ENCODE measurements at regions not wholly inside any gene's neighbourhood (a gene's known extent, or its start where the extent isn't known, plus 50 kb on each side); places are given as distances from the start of the nearest gene placed in this dataset.
A peak's percentile ranks its signal among the peaks of the same experiment; 100 is the strongest.
"Not testable (repeated sequence)": the region's sequence is repeated elsewhere in the genome, so short reads cannot be mapped to it uniquely, and the experiment has no call there.

DNA sequence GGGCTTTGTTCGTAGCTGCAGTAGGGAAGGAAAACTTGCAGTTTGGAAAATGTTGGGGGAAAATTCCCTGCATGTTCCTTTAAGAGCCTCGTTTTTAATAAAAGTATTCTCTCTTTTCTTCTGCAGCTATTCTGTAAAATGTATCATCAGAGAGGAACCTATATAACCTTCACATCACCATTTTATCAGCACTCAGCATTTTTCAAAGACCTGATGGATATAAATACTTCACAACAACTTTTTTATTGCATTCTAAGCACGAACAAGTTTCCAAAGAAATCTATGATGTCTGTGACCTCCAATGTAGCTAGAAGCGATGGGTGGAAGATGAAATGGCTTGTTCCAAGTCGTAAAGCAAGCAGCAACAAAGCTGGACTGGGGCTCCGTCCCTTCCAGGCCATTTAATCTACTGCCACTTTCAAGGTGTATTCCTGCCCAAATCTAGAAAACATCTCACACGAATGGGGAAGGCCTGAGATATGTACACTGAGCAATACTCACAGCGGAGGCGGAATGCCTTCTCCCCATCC, 84.0 kb downstream of the NSUN2 start:
- H3K36me3 Mint-ChIP-seq = no peaks in the 10 kb centered on the region
- peaks cover 0 to 4% (median 3%) of the 10 kb centered on the region in 3 donors for H3K9me3 Mint-ChIP-seq
- no peak overlapping the region for H3K4me3 Mint-ChIP-seq
- H3K27ac Mint-ChIP-seq = no peak overlapping the region
- H3K4me1 Mint-ChIP-seq = peaks cover 0 to 3% (median 0%) of the 10 kb centered on the region in 3 donors
- peaks cover 13% of the 10 kb centered on the region for H3K27me3 Mint-ChIP-seq

DNA sequence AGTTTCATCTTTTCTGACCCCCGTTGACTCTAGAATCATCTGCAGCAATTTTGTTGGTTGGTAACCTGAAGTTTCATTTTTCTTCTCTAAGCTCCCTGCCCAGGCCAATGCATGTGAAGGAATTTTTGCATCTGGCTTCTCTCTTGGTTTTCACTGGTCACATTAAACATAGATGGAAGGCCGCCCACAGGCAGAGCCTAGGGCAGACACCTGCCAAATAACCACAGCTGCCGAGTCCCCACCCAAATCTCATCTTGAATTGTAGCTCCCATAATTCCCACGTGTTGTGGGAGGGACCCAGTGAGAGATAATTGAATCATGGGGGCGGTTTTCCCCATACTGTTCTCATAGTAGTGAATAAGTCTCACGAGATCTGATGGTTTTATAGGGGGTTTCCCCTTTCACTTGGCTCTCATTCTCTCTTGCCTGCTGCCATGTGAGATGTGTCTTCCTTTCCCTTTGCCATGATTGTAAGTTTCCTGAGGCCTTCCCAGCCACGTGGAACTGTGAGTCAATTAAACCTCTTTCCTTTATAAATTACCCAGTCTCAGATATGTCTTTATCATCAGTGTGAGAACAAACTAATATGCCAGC, 84.8 kb downstream of the NSUN2 start:
- peak overlapping the region in 1 of 3 donors; percentile 59 for H3K27ac Mint-ChIP-seq
- H3K36me3 Mint-ChIP-seq, H3K4me1 Mint-ChIP-seq, H3K9me3 Mint-ChIP-seq, H3K4me3 Mint-ChIP-seq: not testable (repeated sequence)
- H3K27me3 Mint-ChIP-seq = peaks cover 12% of the 10 kb centered on the region

DNA sequence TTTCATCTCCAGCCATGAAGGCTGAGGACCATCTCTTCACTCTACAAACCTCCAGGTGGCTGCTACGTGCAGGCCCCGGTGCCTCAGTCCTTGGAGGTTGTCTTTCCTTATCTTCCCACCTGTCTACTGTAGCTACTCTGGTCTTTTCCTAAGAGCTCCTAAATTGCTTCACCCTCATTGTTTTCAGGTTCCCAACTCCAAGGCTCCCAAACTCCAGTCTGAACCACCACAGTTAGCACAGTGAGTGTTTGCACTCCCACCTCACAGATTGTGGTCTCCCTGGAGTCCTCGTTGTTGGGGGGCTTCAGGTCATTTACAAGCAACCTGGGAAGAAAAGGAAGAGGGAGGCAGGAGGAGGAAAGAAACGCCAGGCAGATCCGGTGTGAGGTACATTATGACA, 85.3 kb downstream of the NSUN2 start:
- peaks cover 0 to 3% (median 0%) of the 10 kb centered on the region in 3 donors for H3K4me1 Mint-ChIP-seq
- H3K4me3 Mint-ChIP-seq = no peak overlapping the region
- peaks cover 0 to 4% (median 3%) of the 10 kb centered on the region in 3 donors for H3K9me3 Mint-ChIP-seq
- H3K27me3 Mint-ChIP-seq = peaks cover 7% of the 10 kb centered on the region
- no peaks in the 10 kb centered on the region for H3K36me3 Mint-ChIP-seq
- H3K27ac Mint-ChIP-seq = no peak overlapping the region

DNA sequence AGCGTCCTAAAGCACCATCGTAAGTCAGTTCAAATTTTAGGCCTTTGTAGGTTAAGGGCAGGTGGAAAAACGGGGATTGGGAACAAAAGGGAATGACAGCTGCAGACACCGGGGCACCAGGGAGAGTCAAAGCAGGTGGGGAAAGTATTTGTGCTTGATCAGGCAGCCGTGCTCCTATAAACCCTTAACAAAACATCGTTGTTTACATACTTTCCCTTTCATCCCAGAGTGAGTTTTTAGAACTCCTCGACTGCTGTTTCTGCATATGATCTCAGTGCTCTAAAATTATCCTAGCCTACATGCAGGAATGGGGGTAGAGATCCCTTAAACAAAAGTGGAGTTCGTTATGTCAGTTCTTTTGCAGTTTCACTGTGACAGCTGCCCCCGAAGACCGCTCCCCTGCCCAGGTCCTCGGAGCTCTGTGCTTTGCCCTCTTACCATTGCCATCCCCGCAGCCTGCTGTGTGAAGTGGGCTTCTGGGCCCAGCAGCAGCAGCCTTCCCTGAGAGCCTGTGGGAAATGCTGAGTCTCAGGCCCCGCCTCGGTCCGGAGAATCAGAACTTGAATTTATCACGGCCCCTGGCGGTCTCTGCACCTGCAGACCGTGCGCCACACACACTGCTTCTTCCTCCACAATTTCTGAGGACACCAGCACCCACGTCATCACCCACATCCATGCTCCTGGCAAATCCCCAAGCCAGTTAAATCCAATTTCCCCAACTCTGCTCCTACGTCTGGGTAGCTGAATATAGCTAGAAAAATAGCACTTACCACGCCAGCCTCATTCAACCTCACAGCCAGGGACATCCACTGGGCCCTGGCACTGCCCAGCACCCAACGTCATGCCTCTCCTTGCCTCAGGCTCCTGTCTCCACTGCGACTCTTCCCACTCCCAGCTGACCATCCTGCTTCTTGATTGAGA, 86.8 kb downstream of the NSUN2 start:
- Mint-ChIP-seq H3K4me3 (no peak overlapping the region), H3K9me3 (peaks cover 0 to 4% (median 3%) of the 10 kb centered on the region in 3 donors), H3K27me3 (peaks cover 2% of the 10 kb centered on the region), H3K27ac (no peak overlapping the region), H3K36me3 (no peaks in the 10 kb centered on the region), H3K4me1 (peaks cover 0 to 3% (median 0%) of the 10 kb centered on the region in 3 donors)

DNA sequence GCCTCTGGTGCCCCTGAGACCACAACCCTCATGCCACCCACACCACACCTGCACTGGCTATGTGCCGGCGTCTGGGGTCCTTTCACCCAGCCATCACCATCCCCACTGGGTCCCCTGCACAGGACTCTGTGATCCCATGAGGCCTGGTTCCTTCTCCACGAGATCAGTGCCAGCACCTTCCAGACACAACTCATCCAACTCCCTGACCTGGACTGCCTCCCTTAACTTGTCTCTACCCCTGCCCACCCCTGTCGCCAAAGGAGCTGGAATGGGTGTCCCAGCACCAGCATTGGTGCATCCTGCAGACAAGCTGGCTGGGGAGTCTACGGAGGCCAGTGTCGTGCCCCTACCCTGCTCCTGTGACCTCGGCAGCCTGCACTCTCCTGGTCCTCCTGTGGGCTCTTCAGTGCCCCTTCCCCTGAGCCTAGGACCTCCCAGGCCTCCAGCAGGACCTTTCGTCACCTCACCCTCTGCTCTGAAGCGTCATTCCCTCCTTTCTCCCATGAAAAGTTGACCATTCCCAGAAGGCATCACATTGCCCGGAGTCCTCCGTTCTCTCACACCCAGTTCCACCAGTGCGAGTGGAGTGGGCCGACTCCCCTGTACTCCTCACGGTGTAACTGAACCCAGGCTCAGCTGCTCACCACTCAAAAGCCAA, 87.7 kb downstream of the NSUN2 start:
- Mint-ChIP-seq H3K9me3 (peaks cover 0 to 4% (median 3%) of the 10 kb centered on the region in 3 donors), H3K4me1 (peaks cover 0 to 3% (median 0%) of the 10 kb centered on the region in 3 donors), H3K4me3 (no peak overlapping the region), H3K27ac (no peak overlapping the region), H3K36me3 (no peaks in the 10 kb centered on the region), H3K27me3 (peaks cover 2% of the 10 kb centered on the region)

DNA sequence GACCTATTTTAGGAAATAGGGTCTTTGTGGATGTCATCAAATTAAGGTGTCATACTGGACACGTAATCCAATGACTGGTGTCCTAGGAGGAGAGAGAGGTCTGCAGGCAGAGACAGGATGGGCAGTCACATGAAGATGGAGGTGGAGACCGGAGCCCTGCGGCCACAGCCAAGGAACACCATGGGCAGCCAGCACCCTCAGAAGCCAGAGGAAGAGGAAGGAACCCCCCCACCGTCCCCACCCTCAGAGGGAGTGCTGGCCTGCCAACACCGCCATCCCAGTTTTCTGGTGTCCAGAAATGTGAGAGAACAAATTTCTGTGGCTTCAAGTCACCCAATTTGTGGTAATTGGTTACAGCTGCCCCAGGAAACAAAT, 88.3 kb downstream of the NSUN2 start:
- Mint-ChIP-seq H3K27me3 (peaks cover 2% of the 10 kb centered on the region), H3K4me1 (peaks cover 0 to 3% (median 0%) of the 10 kb centered on the region in 3 donors), H3K9me3 (peaks cover 0 to 4% (median 3%) of the 10 kb centered on the region in 3 donors), H3K27ac (no peak overlapping the region), H3K4me3 (no peak overlapping the region), H3K36me3 (no peaks in the 10 kb centered on the region)
